Stimulated activated memory B cell treated with anti-CD40 and anti-IgM and Interleukin-4, amounts not matched to agents 10 μg/mL and 1 μg/mL and 100 μg/mL, for 72 hours (primary cell): ENCODE measurements at regions not wholly inside any gene's neighbourhood (a gene's known extent, or its start where the extent isn't known, plus 50 kb on each side); places are given as distances from the start of the nearest gene placed in this dataset.

ENCODE experiments used
- ATAC-seq: fragments of 150-1000 bp; cut with Tn5 transposase; 2 replicates; pipeline ENCODE4 v1.10.0; 2021
- H3K27ac Mint-ChIP-seq: one replicate; pipeline ENCODE4 v1.8.0; 2022; ENCODE audit warnings: mild to moderate bottlenecking, mixed read lengths
- H3K27me3 Mint-ChIP-seq: one replicate; pipeline ENCODE4 v1.8.0; 2022; ENCODE audit warnings: mixed read lengths
- H3K36me3 Mint-ChIP-seq: one replicate; pipeline ENCODE4 v1.8.0; 2022; ENCODE audit warnings: mixed read lengths
- H3K4me1 Mint-ChIP-seq: one replicate; pipeline ENCODE4 v1.8.0; 2022; ENCODE audit warnings: mixed read lengths
- H3K4me3 Mint-ChIP-seq: one replicate; pipeline ENCODE4 v1.8.0; 2022; ENCODE audit warnings: mild to moderate bottlenecking, moderate library complexity, mixed read lengths
- H3K9me3 Mint-ChIP-seq: one replicate; pipeline ENCODE4 v1.8.0; 2022; ENCODE audit warnings: mixed read lengths

DNA sequence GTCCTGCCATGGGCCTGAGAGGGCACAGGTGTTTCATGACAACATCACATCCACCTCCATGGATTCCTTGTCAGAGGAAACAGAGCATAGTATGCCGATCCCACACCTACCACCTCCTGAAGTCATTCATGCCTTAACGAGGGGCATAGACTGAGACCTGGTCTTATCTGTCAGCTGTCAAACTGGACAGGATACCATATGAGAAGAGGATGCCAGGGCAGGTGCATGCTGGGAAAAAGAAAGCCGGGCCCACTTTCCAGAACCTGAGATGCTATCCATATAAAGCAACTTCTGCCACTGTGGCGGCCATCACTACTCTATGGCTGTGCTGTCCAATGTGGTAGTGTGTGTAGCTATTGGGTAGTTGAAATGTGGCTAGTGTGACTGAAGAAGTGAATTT lies 116.0 kb upstream of the SIX2 start:
- no peaks in the 10 kb centered on the region for H3K4me1 Mint-ChIP-seq
- no peaks in the 10 kb centered on the region for H3K27me3 Mint-ChIP-seq
- H3K4me3 Mint-ChIP-seq: no peak overlapping the region

DNA sequence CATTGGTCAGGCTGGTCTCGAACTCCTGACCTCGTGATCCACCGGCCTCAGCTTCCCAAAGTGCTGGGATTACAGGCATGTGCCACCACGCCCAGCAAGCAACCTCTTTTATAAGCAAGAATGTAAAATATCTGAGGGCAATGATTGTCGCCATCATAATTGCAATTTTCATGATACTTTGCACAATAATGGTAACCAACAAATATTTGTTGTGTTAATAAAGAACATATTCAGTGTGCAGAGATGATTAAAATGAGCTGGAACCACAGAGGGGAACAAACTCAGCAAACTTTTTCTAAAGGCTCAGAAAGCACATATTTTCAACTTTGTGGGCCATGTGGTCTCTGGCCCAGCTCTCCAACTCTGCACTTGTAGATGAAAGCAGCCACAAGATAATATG lies 115.2 kb upstream of the SIX2 start:
- H3K4me1 Mint-ChIP-seq: no peaks in the 10 kb centered on the region

More for the DNA sequence above, 116.0 kb upstream of the SIX2 start:
- no peak for ATAC-seq
- no peaks in the 10 kb centered on the region for H3K36me3 Mint-ChIP-seq
- H3K9me3 Mint-ChIP-seq: no peaks in the 10 kb centered on the region
- no peak overlapping the region for H3K27ac Mint-ChIP-seq

DNA sequence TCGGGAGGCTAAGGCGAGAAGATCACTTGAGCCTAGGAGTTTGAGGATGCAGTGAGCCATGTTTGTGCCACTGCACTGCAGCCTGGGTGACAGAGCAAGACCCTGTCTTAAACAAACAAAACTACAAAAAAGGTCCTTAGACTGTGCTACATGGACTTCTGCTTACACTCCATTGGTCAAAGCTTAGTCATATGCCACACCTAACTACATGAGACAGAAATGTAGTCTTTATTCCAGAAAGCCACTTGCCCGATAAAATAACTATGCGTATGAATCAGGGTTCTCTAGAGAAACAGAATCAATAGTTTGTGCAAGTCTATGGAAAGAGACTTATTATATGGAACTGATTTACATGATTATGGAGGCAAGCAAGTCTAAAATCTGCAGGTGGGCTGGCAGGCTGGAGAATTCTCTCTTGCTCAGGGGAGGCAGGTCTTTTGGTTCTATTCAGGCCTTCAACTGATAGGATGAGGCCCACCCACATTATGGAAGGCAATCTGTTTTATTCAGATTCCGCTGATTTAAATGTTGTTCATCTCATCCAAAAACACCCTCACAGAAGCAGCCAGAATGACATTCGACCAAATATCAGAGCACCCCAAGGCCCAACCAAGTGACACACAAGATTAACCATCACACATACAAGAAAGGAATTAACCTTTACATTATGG lies 114.4 kb upstream of the SIX2 start:
- no peaks in the 10 kb centered on the region for H3K9me3 Mint-ChIP-seq
- H3K27ac Mint-ChIP-seq: no peak overlapping the region
- H3K4me1 Mint-ChIP-seq: no peaks in the 10 kb centered on the region
- no peak for ATAC-seq
- H3K4me3 Mint-ChIP-seq: no peak overlapping the region
- no peaks in the 10 kb centered on the region for H3K36me3 Mint-ChIP-seq
- H3K27me3 Mint-ChIP-seq: no peaks in the 10 kb centered on the region

More for the DNA sequence above, 115.2 kb upstream of the SIX2 start:
- H3K36me3 Mint-ChIP-seq: no peaks in the 10 kb centered on the region
- H3K9me3 Mint-ChIP-seq: no peaks in the 10 kb centered on the region
- no peaks in the 10 kb centered on the region for H3K27me3 Mint-ChIP-seq
- H3K27ac Mint-ChIP-seq: no peak overlapping the region
- ATAC-seq: no peak
- H3K4me3 Mint-ChIP-seq: no peak overlapping the region

GRCh38 chr2:45123065-45123464 lies 113.8 kb upstream of the SIX2 start:
- Mint-ChIP-seq H3K36me3 (no peaks in the 10 kb centered on the region), H3K4me1 (no peaks in the 10 kb centered on the region), H3K9me3 (no peaks in the 10 kb centered on the region), H3K4me3 (no peak overlapping the region), H3K27ac (no peak overlapping the region), H3K27me3 (no peaks in the 10 kb centered on the region)
- ATAC-seq: no peak

- H3K27ac Mint-ChIP-seq: no peak overlapping the region
Observed at GRCh38 chr2:45121236-45121927, 112.1 kb upstream of the SIX2 start.

GRCh38 chr2:45120546-45120945 lies 111.3 kb upstream of the SIX2 start:
- no peaks in the 10 kb centered on the region for H3K9me3 Mint-ChIP-seq
- H3K27me3 Mint-ChIP-seq: no peaks in the 10 kb centered on the region
- no peaks in the 10 kb centered on the region for H3K36me3 Mint-ChIP-seq
- no peak overlapping the region for H3K27ac Mint-ChIP-seq
- H3K4me3 Mint-ChIP-seq: no peak overlapping the region
- no peaks in the 10 kb centered on the region for H3K4me1 Mint-ChIP-seq
- ATAC-seq: no peak

More at GRCh38 chr2:45121236-45121927, 112.1 kb upstream of the SIX2 start:
- ATAC-seq: no peak
- no peak overlapping the region for H3K4me3 Mint-ChIP-seq
- no peaks in the 10 kb centered on the region for H3K4me1 Mint-ChIP-seq
- no peaks in the 10 kb centered on the region for H3K36me3 Mint-ChIP-seq
- H3K9me3 Mint-ChIP-seq: no peaks in the 10 kb centered on the region
- H3K27me3 Mint-ChIP-seq: no peaks in the 10 kb centered on the region

DNA sequence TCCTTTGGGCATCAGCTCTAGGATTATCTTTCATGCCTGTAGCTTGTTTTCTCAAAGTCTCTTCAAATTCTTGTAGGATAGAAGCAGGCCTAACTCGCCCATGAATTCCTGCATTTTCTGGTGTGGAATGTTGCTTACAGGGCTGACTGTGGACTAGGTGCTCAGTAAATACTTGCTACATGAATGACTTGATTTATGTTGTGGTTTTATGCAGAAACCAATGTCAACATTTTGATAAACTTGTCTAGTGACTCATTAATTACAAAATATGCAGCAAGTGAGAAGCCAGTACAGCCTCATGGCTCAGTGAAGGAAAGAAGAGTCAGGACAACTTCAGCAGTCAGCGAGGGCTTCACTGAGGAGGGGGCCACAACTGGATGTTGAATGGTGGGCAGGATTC lies 110.6 kb upstream of the SIX2 start:
- Mint-ChIP-seq H3K4me3 (no peak overlapping the region), H3K9me3 (no peaks in the 10 kb centered on the region), H3K27me3 (no peaks in the 10 kb centered on the region), H3K4me1 (no peaks in the 10 kb centered on the region), H3K36me3 (no peaks in the 10 kb centered on the region), H3K27ac (no peak overlapping the region)
- ATAC-seq: no peak

DNA sequence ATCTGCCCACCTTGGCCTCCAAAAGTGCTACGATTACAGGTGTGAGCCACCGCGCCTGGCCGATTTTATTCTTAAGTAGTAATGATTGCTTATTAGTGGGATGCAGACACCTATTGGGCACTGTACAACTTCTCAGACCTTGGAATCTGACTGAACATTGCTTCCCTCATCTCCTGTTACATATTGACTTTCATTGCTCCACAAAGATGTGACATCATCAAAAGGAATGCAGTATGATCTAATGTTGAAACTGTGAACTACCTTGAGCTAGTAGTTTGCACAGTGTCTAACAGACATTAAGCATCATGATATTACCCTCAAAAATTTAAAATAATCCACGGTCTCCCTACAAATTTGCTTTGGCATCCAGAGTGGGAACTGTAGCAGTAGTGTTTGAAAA lies 109.8 kb upstream of the SIX2 start:
- Mint-ChIP-seq H3K27ac (no peak overlapping the region), H3K27me3 (no peaks in the 10 kb centered on the region), H3K9me3 (no peaks in the 10 kb centered on the region), H3K4me1 (no peaks in the 10 kb centered on the region), H3K4me3 (no peak overlapping the region), H3K36me3 (no peaks in the 10 kb centered on the region)
- no peak for ATAC-seq

GRCh38 chr2:45117383-45117782 lies 108.1 kb upstream of the SIX2 start:
- H3K27ac Mint-ChIP-seq: no peak overlapping the region
- no peaks in the 10 kb centered on the region for H3K36me3 Mint-ChIP-seq
- H3K9me3 Mint-ChIP-seq: no peaks in the 10 kb centered on the region
- H3K4me1 Mint-ChIP-seq: no peaks in the 10 kb centered on the region
- no peak for ATAC-seq
- no peaks in the 10 kb centered on the region for H3K27me3 Mint-ChIP-seq
- H3K4me3 Mint-ChIP-seq: no peak overlapping the region

- Mint-ChIP-seq H3K9me3 (no peaks in the 10 kb centered on the region), H3K27me3 (peaks cover 6% of the 10 kb centered on the region), H3K36me3 (no peaks in the 10 kb centered on the region), H3K4me3 (no peak overlapping the region), H3K27ac (no peak overlapping the region), H3K4me1 (no peaks in the 10 kb centered on the region)
- no peak for ATAC-seq
Observed at GRCh38 chr2:45115181-45115580, 105.9 kb upstream of the SIX2 start.

DNA sequence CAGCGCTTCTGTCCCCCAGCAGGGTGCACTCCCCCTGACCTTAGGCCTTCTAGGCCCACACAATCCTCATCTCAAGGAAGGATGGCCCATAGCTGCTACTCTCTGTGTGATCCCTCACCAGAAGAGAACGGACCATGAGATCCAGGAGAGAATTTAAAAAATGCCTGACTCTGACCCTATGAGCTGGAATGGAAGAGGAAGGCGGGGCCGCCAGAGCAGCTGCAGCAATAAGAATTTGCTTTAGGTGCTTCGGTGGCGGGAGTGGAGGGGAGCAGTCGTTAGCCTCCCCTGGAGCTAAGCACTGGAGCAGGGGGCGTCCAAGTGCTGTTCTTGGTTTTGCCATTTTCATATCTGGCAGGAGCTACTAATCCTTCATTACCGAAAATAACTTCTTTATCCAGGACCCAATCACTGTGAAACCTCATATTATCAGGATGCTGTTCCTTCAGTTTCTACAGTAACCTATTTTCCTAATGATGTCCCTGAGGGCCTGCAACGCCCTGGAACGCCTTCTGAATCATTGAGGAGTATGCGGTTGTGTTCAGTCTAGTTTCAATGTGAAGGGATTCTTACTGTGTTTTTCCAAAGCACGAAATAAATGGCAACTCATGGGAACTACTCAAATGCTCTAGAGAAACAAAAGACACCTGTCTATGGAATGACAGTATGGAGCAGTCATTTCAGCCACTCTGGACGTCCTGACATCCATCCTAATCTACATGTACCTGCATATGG lies 105.1 kb upstream of the SIX2 start:
- ATAC-seq: peak; percentile 19
- Mint-ChIP-seq H3K4me3 (no peak overlapping the region), H3K27ac (no peak overlapping the region), H3K36me3 (no peaks in the 10 kb centered on the region), H3K4me1 (no peaks in the 10 kb centered on the region), H3K9me3 (no peaks in the 10 kb centered on the region), H3K27me3 (peaks cover 6% of the 10 kb centered on the region)

DNA sequence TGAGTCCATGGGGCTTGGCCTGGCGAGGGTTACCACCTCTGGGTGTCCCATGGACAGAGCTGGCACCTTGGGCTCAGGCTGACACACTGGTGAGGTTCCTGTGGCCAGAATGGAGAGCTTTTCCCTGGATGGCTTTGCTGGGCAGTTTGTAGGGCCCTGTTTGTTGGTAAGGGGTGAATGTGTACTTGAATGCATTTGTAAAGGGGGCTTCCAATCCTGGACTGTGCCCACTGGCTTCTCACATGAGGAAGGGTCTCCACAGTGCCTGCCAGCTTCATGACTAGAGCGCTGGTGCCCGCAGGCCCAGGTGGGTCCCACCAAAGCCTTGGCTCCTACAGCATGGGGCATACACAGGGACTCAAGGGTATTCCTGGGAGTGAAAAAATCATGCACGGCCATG lies 103.5 kb upstream of the SIX2 start:
- ATAC-seq: no peak
- Mint-ChIP-seq H3K4me3 (no peak overlapping the region), H3K4me1 (no peaks in the 10 kb centered on the region), H3K27me3 (peaks cover 6% of the 10 kb centered on the region), H3K9me3 (no peaks in the 10 kb centered on the region), H3K36me3 (no peaks in the 10 kb centered on the region), H3K27ac (no peak overlapping the region)

DNA sequence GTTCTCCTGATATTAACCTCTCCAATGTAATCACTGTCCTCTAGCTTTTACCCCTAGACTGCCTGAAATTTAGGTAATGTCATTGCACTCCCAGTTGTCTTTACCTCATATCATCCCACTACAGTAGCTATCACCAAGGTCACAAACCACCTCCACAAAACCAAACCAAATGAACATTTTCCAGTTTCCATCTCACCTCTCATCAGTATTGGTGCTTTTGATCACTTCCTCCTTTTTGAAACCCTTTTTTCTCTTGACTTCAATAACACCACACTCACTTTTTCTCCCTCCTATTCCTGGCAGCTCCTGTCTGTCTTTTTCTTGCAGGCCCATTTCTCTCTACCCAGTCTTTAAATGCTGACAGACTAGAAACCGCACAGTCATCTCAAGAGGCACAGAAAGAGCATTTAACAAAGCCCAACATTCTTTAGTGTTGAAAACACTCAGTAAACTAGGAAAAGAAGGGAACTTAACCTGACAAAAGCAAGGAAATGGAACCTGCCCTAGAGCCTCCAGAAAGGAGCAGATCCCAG lies 95.9 kb upstream of the SIX2 start:
- no peak overlapping the region for H3K27ac Mint-ChIP-seq
- ATAC-seq: no peak

DNA sequence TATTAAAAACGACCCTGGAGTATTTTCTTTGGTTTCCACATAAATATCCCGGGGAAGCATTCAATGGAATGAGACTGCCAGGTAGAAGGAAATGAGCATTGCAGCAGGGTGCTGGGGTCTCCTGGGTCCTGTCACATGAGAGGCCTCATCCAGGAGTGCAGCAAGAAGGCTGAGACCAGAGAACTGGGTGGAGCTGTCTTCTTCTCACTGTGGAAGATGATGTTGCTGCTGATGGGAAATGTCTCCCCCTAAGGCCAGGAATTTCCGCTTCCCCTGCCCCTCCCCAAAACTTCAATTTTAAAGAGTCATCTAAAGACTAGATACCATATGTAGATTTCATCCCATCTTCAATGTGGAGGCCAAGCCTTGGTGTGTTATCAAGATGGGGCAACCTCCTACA lies 95.2 kb upstream of the SIX2 start:
- Mint-ChIP-seq H3K9me3 (peaks cover 3% of the 10 kb centered on the region), H3K27ac (no peak overlapping the region), H3K4me3 (no peak overlapping the region), H3K4me1 (no peaks in the 10 kb centered on the region), H3K27me3 (peaks cover 14% of the 10 kb centered on the region), H3K36me3 (no peaks in the 10 kb centered on the region)
- ATAC-seq: no peak

More for the DNA sequence above, 95.9 kb upstream of the SIX2 start:
- Mint-ChIP-seq H3K27me3 (peaks cover 14% of the 10 kb centered on the region), H3K36me3 (no peaks in the 10 kb centered on the region), H3K4me3 (no peak overlapping the region), H3K4me1 (no peaks in the 10 kb centered on the region), H3K9me3 (peaks cover 3% of the 10 kb centered on the region)
